ENCODE measurements at regions not wholly inside any gene's neighbourhood (a gene's known extent, or its start where the extent isn't known, plus 50 kb on each side); places are given as distances from the start of the nearest gene placed in this dataset.

GRCh38 chr19:32098968-32099367, 246.4 kb upstream of the ZNF507 start:
- TF ChIP-seq CTCF (IDR thresholded peaks at IDR 0.05; ENCODE audit: low read depth, low read length, missing input control) = no peak
- TF ChIP-seq HNF4G (IDR thresholded peaks at IDR 0.05) = no peak
- no peak for TF ChIP-seq RAD21 (IDR thresholded peaks at IDR 0.05)
- no peak for TF ChIP-seq REST (IDR thresholded peaks at IDR 0.05)
- TF ChIP-seq EGR1 (IDR thresholded peaks at IDR 0.05; ENCODE audit: low read depth in 2 of 2) = no peak
